Lung (tissue), 11 donors: ENCODE measurements at regions not wholly inside any gene's neighbourhood (a gene's known extent, or its start where the extent isn't known, plus 50 kb on each side); places are given as distances from the start of the nearest gene placed in this dataset.

Source experiments
- ATAC-seq: fragments of 200-7000 bp; cut with Tn5 transposase; one replicate; pipeline ENCODE4 v1.9.1; 2020; ENCODE audit warnings: moderate number of reproducible peaks; ENCODE audit not compliant: insufficient read depth, low FRiP score
- DNase-seq, 3 donors: peaks; one replicate each; pipeline ENCODE4 v3.0.0-alpha.2; 2013 to 2017
- H3K27ac ChIP-seq, 2 donors: one replicate each; pipeline ENCODE4 v1.5.1; 2013; ENCODE audit warnings: mild to moderate bottlenecking in 2 of 2, moderate library complexity in 2 of 2, control low read depth in 1 of 2, inconsistent platforms in 1 of 2, low read depth in 1 of 2, low read length in 1 of 2
- H3K27me3 ChIP-seq, 3 donors: one replicate each; pipeline ENCODE4 v1.5.1; 2013; ENCODE audit warnings: low read length in 2 of 3; ENCODE audit not compliant: control insufficient read depth in 3 of 3, insufficient read depth in 3 of 3
- H3K36me3 ChIP-seq, 4 donors: one replicate each; pipeline ENCODE4 v1.5.1; 2013; ENCODE audit warnings: low read length in 4 of 4, mild to moderate bottlenecking in 1 of 4, moderate library complexity in 1 of 4; ENCODE audit not compliant: control insufficient read depth in 4 of 4, insufficient read depth in 4 of 4
- H3K4me1 ChIP-seq, 5 donors: one replicate each; pipeline ENCODE4 v1.5.1; 2013; ENCODE audit warnings: low read length in 5 of 5, mild to moderate bottlenecking in 2 of 5, moderate library complexity in 1 of 5; ENCODE audit not compliant: control insufficient read depth in 5 of 5, insufficient read depth in 5 of 5
- H3K4me3 ChIP-seq: one replicate; pipeline ENCODE4 v1.5.1; 2013; ENCODE audit warnings: mild to moderate bottlenecking, control low read depth, moderate library complexity
- H3K9ac ChIP-seq, 2 donors: one replicate each; pipeline ENCODE4 v1.5.1; 2013; ENCODE audit warnings: low read length in 2 of 2, control low read depth in 1 of 2; ENCODE audit not compliant: insufficient read depth in 1 of 2
- H3K9me3 ChIP-seq, 4 donors: one replicate each; pipeline ENCODE4 v1.5.1; 2013; ENCODE audit warnings: low read length in 3 of 4, mild to moderate bottlenecking in 1 of 4, moderate library complexity in 1 of 4; ENCODE audit not compliant: control insufficient read depth in 4 of 4, insufficient read depth in 3 of 4
- CTCF ChIP-seq: IDR thresholded peaks from 2 replicates; pipeline ENCODE4 v1.5.1; 2012; ENCODE audit warnings: mild to moderate bottlenecking; ENCODE audit errors: control extremely low read depth, extremely low read depth
- WGBS, 2 donors: extraction: QIAGEN DNeasy Blood & Tissue Kit; methylation state at CpG; one replicate each; pipeline ENCODE4 v1.1.7; 2013; 5-methylcytosine and 5-hydroxymethylcytosine counted together
- donor health status: control.
- donor health status: control.
- donor health status: Bipolar disorder and iron deficiency.
- donor health status: healthy.
- donor health status: DM: yes; HTN: yes; CAD: no.

GRCh38 chr2:22901471-22902179 is 483.4 kb upstream of the KLHL29 start:
- TF ChIP-seq CTCF: no peak
- DNase-seq: no peak
- Histone ChIP-seq H3K4me1 (peaks cover 0 to 2% (median 0%) of the 10 kb centered on the region in 5 donors), H3K9me3 (peaks cover 0 to 2% (median 0%) of the 10 kb centered on the region in 4 donors), H3K27me3 (no peaks in the 10 kb centered on the region), H3K36me3 (no peaks in the 10 kb centered on the region), H3K9ac (no peak overlapping the region), H3K4me3 (no peak overlapping the region), H3K27ac (no peak overlapping the region)
- 76 to 79% methylated on average over 9 of the region's 9 CpGs for WGBS, 2 donors
- no peak for ATAC-seq

GRCh38 chr2:22902180-22902550 is 482.8 kb upstream of the KLHL29 start:
- no peak for ATAC-seq

GRCh38 chr2:22902662-22903165 is 482.3 kb upstream of the KLHL29 start:
- Histone ChIP-seq H3K9ac (no peak overlapping the region), H3K4me1 (peaks cover 0 to 2% (median 0%) of the 10 kb centered on the region in 5 donors), H3K27me3 (no peaks in the 10 kb centered on the region), H3K27ac (no peak overlapping the region), H3K9me3 (peaks cover 0 to 2% (median 0%) of the 10 kb centered on the region in 4 donors), H3K4me3 (no peak overlapping the region), H3K36me3 (no peaks in the 10 kb centered on the region)
- no peak for TF ChIP-seq CTCF
- ATAC-seq (no peak), DNase-seq (no peak)
- WGBS, 2 donors: 90 to 92% methylated on average over 6 of the region's 6 CpGs

More at GRCh38 chr2:22902180-22902550, 482.8 kb upstream of the KLHL29 start:
- H3K9ac ChIP-seq: no peak overlapping the region
- no peaks in the 10 kb centered on the region for H3K27me3 ChIP-seq
- H3K36me3 ChIP-seq: no peaks in the 10 kb centered on the region
- H3K9me3 ChIP-seq: peaks cover 0 to 2% (median 0%) of the 10 kb centered on the region in 4 donors
- DNase-seq: no peak
- H3K4me1 ChIP-seq: peaks cover 0 to 2% (median 0%) of the 10 kb centered on the region in 5 donors
- TF ChIP-seq CTCF: no peak
- 69 to 73% methylated on average over 5 of the region's 5 CpGs for WGBS, 2 donors
- no peak overlapping the region for H3K4me3 ChIP-seq
- H3K27ac ChIP-seq: no peak overlapping the region
